ENCODE measurements at regions not wholly inside any gene's neighbourhood (a gene's known extent, or its start where the extent isn't known, plus 50 kb on each side); places are given as distances from the start of the nearest gene placed in this dataset.
A peak's percentile ranks its signal among the peaks of the same experiment; 100 is the strongest.
"Not testable (repeated sequence)": the region's sequence is repeated elsewhere in the genome, so short reads cannot be mapped to it uniquely, and the experiment has no call there.

GRCh38 chr6:144437105-144437504, 152.0 kb downstream of the UTRN start:
- DNase-seq = no peak

GRCh38 chr6:144438103-144438502, 153.0 kb downstream of the UTRN start:
- DNase-seq = no peak

GRCh38 chr6:144439016-144439415, 153.9 kb downstream of the UTRN start:
- no peak for DNase-seq

GRCh38 chr6:144441801-144442200, 156.7 kb downstream of the UTRN start:
- not testable (repeated sequence) for DNase-seq

- no peak for DNase-seq
Measured at GRCh38 chr6:144443157-144443556, 158.0 kb downstream of the UTRN start.

GRCh38 chr6:144447472-144447871, 162.3 kb downstream of the UTRN start:
- DNase-seq = no peak

GRCh38 chr6:144449218-144449617, 164.1 kb downstream of the UTRN start:
- DNase-seq = no peak

- DNase-seq = no peak
Measured at GRCh38 chr6:144449911-144450597, 164.9 kb downstream of the UTRN start.

GRCh38 chr6:144460327-144461095, 175.4 kb downstream of the UTRN start:
- DNase-seq = no peak

GRCh38 chr6:144462058-144462457, 176.9 kb downstream of the UTRN start:
- no peak for DNase-seq

- DNase-seq = no peak
Measured at GRCh38 chr6:144466716-144467115, 181.6 kb downstream of the UTRN start.

- no peak for DNase-seq
Measured at GRCh38 chr6:144467172-144467762, 182.1 kb downstream of the UTRN start.

GRCh38 chr6:144467921-144468320, 182.8 kb downstream of the UTRN start:
- no peak for DNase-seq

- DNase-seq = peak; percentile 11 to 17
Measured at GRCh38 chr6:144468709-144469108, 183.6 kb downstream of the UTRN start.

- no peak for DNase-seq
Measured at GRCh38 chr6:144469144-144469575, 184.0 kb downstream of the UTRN start.

- not testable (repeated sequence) for DNase-seq
Measured at GRCh38 chr6:144470201-144470600, 185.1 kb downstream of the UTRN start.

- no peak for DNase-seq
Measured at GRCh38 chr6:144471986-144472385, 186.9 kb downstream of the UTRN start.

GRCh38 chr6:144474290-144474689, 189.2 kb downstream of the UTRN start:
- DNase-seq = no peak

GRCh38 chr6:144474904-144475303, 189.8 kb downstream of the UTRN start:
- no peak for DNase-seq

GRCh38 chr6:144475411-144475810, 190.3 kb downstream of the UTRN start:
- DNase-seq = no peak

- DNase-seq = no peak
Measured at GRCh38 chr6:144476286-144476685, 191.2 kb downstream of the UTRN start.

GRCh38 chr6:144477396-144477795, 192.3 kb downstream of the UTRN start:
- DNase-seq = no peak

- no peak for DNase-seq
Measured at GRCh38 chr6:144477856-144478255, 192.7 kb downstream of the UTRN start.

- DNase-seq = no peak
Measured at GRCh38 chr6:144478483-144478882, 193.3 kb downstream of the UTRN start.

Data from activated CD4-positive, alpha-beta T cell treated with anti-CD3 and anti-CD28 coated beads for 4 hours (primary cell).